CD14-positive monocyte (primary cell): ENCODE measurements at regions not wholly inside any gene's neighbourhood (a gene's known extent, or its start where the extent isn't known, plus 50 kb on each side); places are given as distances from the start of the nearest gene placed in this dataset.

Experiments
- DNase-seq, 3 donors: peaks; one replicate each; pipeline ENCODE4 v3.0.0-alpha.2; 2011 to 2022
- H2AFZ ChIP-seq: 2 replicates; pipeline ENCODE4 v1.6.0; 2012; ENCODE audit warnings: mild to moderate bottlenecking, low read depth, low read length, inconsistent platforms; ENCODE audit not compliant: insufficient read depth, poor library complexity, severe bottlenecking
- H3K27ac ChIP-seq, 2 donors: 1 replicate in 1 of 2; 2 replicates in 1 of 2; pipeline ENCODE4 v1.5.1; 2012 to 2013; ENCODE audit warnings: low read length in 2 of 2, control low read depth in 1 of 2, inconsistent platforms in 1 of 2, low read depth in 1 of 2, mild to moderate bottlenecking in 1 of 2
- H3K27me3 ChIP-seq, 2 donors: one replicate each; pipeline versions ENCODE4 v1.6.0 to v1.6.1; 2011 to 2013; ENCODE audit warnings: low read length in 2 of 2; ENCODE audit not compliant: control insufficient read depth in 2 of 2, insufficient read depth in 2 of 2
- H3K36me3 ChIP-seq, 2 donors: replicated peaks in 1 of 2; 1 replicate in 1 of 2; 2 replicates in 1 of 2; pipeline versions ENCODE4 v1.5.1 to v1.6.1; 2012 to 2013; ENCODE audit warnings: low read length in 2 of 2, control low read depth in 1 of 2, inconsistent platforms in 1 of 2, mild to moderate bottlenecking in 1 of 2; ENCODE audit not compliant: insufficient read depth in 2 of 2, control insufficient read depth in 1 of 2
- H3K4me1 ChIP-seq, 2 donors: 1 replicate in 1 of 2; 2 replicates in 1 of 2; pipeline versions ENCODE4 v1.5.1 to v1.6.1; 2012 to 2013; ENCODE audit warnings: low read length in 2 of 2, control low read depth in 1 of 2, inconsistent platforms in 1 of 2, mild to moderate bottlenecking in 1 of 2, moderate library complexity in 1 of 2; ENCODE audit not compliant: insufficient read depth in 2 of 2, control insufficient read depth in 1 of 2
- H3K4me2 ChIP-seq: replicated peaks from 2 replicates; pipeline ENCODE3; 2012; ENCODE audit warnings: low read length, moderate library complexity, mild to moderate bottlenecking; ENCODE audit not compliant: poor library complexity, severe bottlenecking; ENCODE audit errors: extremely low read depth
- H3K4me3 ChIP-seq, 3 experiments: fragments of 200-600 bp in 1 of 3; sonication (generic) in 1 of 3; replicated peaks in 1 of 3; 1 replicate in 2 of 3; 2 replicates in 1 of 3; pipeline ENCODE4 v1.5.1; 2011 to 2013; ENCODE audit warnings: low read length in 3 of 3, mild to moderate bottlenecking in 3 of 3, control low read depth in 2 of 3, low read depth in 2 of 3, inconsistent platforms in 1 of 3, moderate library complexity in 1 of 3
- H3K79me2 ChIP-seq: 2 replicates; pipeline ENCODE4 v1.6.0; 2012; ENCODE audit warnings: mild to moderate bottlenecking, control low read depth, inconsistent platforms, low read length, moderate library complexity; ENCODE audit not compliant: insufficient read depth
- H3K9ac ChIP-seq: 2 replicates; pipeline ENCODE4 v1.6.0; 2017; ENCODE audit warnings: low read length, mild to moderate bottlenecking; ENCODE audit not compliant: insufficient read depth, poor library complexity, severe bottlenecking
- H3K9me3 ChIP-seq, 2 donors: replicated peaks in 1 of 2; 1 replicate in 1 of 2; 2 replicates in 1 of 2; pipeline versions ENCODE4 v1.5.1 to v1.6.1; 2012 to 2013; ENCODE audit warnings: low read length in 2 of 2, control low read depth in 1 of 2; ENCODE audit not compliant: control insufficient read depth in 1 of 2, insufficient read depth in 1 of 2
- H4K20me1 ChIP-seq: 2 replicates; pipeline ENCODE4 v1.6.0; 2012; ENCODE audit warnings: mild to moderate bottlenecking, low read length, control low read depth, moderate library complexity; ENCODE audit not compliant: insufficient read depth
- H3K27ac Mint-ChIP-seq, 7 donors: one replicate each; pipeline ENCODE4 v1.8.0; 2020; ENCODE audit warnings: mild to moderate bottlenecking in 7 of 7, mixed read lengths in 7 of 7, moderate library complexity in 6 of 7, inconsistent platforms in 2 of 7
- H3K27me3 Mint-ChIP-seq, 3 donors: one replicate each; pipeline ENCODE4 v1.8.0; 2021 to 2022; ENCODE audit warnings: low read depth in 3 of 3, mild to moderate bottlenecking in 3 of 3, mixed read lengths in 3 of 3, moderate library complexity in 3 of 3, inconsistent platforms in 1 of 3
- H3K36me3 Mint-ChIP-seq, 2 donors: one replicate each; pipeline ENCODE4 v1.8.0; 2020; ENCODE audit warnings: mixed read lengths in 2 of 2, inconsistent platforms in 1 of 2, mild to moderate bottlenecking in 1 of 2
- H3K4me1 Mint-ChIP-seq: one replicate; pipeline ENCODE4 v1.8.0; 2020; ENCODE audit warnings: mild to moderate bottlenecking, mixed read lengths
- H3K4me3 Mint-ChIP-seq, 2 donors: one replicate each; pipeline ENCODE4 v1.8.0; 2020; ENCODE audit warnings: mild to moderate bottlenecking in 2 of 2, mixed read lengths in 2 of 2, moderate library complexity in 1 of 2
- H3K9me3 Mint-ChIP-seq, 7 donors: one replicate each; pipeline ENCODE4 v1.8.0; 2020 to 2022; ENCODE audit warnings: mixed read lengths in 7 of 7, mild to moderate bottlenecking in 6 of 7, moderate library complexity in 6 of 7, inconsistent platforms in 2 of 7
- CTCF ChIP-seq: fragments of 200-600 bp; IDR thresholded peaks from one replicate; pipeline ENCODE4 v1.8.0; 2022; ENCODE audit warnings: antibody characterized with exemption, mild to moderate bottlenecking
- WGBS: methylation state at CpG from one replicate; pipeline ENCODE4 v1.1.5; 2013; ENCODE audit warnings: missing lambda C conversion rate; ENCODE audit not compliant: insufficient coverage; 5-methylcytosine and 5-hydroxymethylcytosine counted together
- intact Hi-C, 2 donors: fragments of 100-400 bp; cut with micrococcal nuclease; formaldehyde crosslinking; loops; one replicate each; pipeline versions ENCODE4 v1.15.0 to v1.15.1; 2023

GRCh38 chr2:39532933-39533332, 95.8 kb upstream of the MAP4K3 start:
- H3K4me1 Mint-ChIP-seq = no peaks in the 10 kb centered on the region
- TF ChIP-seq CTCF = no peak
- Histone ChIP-seq H3K4me3 (no peak overlapping the region), H3K27ac (no peak overlapping the region), H3K9me3 (no peaks in the 10 kb centered on the region), H3K36me3 (no peaks in the 10 kb centered on the region), H4K20me1 (no peaks in the 10 kb centered on the region), H3K4me2 (no peak overlapping the region), H2AFZ (no peak overlapping the region), H3K27me3 (no peaks in the 10 kb centered on the region), H3K4me1 (no peaks in the 10 kb centered on the region), H3K79me2 (no peaks in the 10 kb centered on the region), H3K9ac (no peak overlapping the region)
- DNase-seq = no peak
- H3K9me3 Mint-ChIP-seq = peaks cover 0 to 2% (median 0%) of the 10 kb centered on the region in 7 donors
- H3K27ac Mint-ChIP-seq = no peak overlapping the region
- 97% methylated on average over 3 of the region's 4 CpGs for WGBS
- H3K27me3 Mint-ChIP-seq = no peaks in the 10 kb centered on the region
- H3K4me3 Mint-ChIP-seq = no peak overlapping the region
- intact Hi-C loops = no loop called here
- no peaks in the 10 kb centered on the region for H3K36me3 Mint-ChIP-seq

- Histone ChIP-seq H3K4me2 (no peak overlapping the region), H3K27ac (no peak overlapping the region), H3K27me3 (no peaks in the 10 kb centered on the region), H3K79me2 (no peaks in the 10 kb centered on the region), H3K9me3 (no peaks in the 10 kb centered on the region), H4K20me1 (no peaks in the 10 kb centered on the region), H3K4me3 (no peak overlapping the region), H2AFZ (no peak overlapping the region), H3K9ac (no peak overlapping the region), H3K4me1 (no peaks in the 10 kb centered on the region), H3K36me3 (no peaks in the 10 kb centered on the region)
- Mint-ChIP-seq H3K4me1 (peaks cover 2% of the 10 kb centered on the region), H3K9me3 (peaks cover 0 to 6% (median 3%) of the 10 kb centered on the region in 7 donors), H3K36me3 (no peaks in the 10 kb centered on the region), H3K4me3 (no peak overlapping the region), H3K27ac (no peak overlapping the region), H3K27me3 (no peaks in the 10 kb centered on the region)
- WGBS = 100% methylated on average over 1 of the region's 4 CpGs
- no peak for TF ChIP-seq CTCF
- no peak for DNase-seq
- intact Hi-C loops = no loop called here
Measured at GRCh38 chr2:39534095-39534711, 97.1 kb upstream of the MAP4K3 start.
